Endothelial cell of umbilical vein (primary cell): ENCODE measurements at regions not wholly inside any gene's neighbourhood (a gene's known extent, or its start where the extent isn't known, plus 50 kb on each side); places are given as distances from the start of the nearest gene placed in this dataset.

Experiments used
- BruUV-seq: library from RNA; stranded (reverse); fragments of 400-500 nt; replicated peaks from 2 replicates; lab custom pipeline; 2021; lab: Mats Ljungman, UMichigan
- CTCF ChIA-PET: fragments of 300-600, 350-600 bp; sonication (Branson Sonifier 250); formaldehyde crosslinking; loops from one replicate; lab custom pipeline; 2021; ENCODE audit warnings: antibody characterized with exemption, inconsistent platforms; lab: Charles Lee
- POLR2A ChIA-PET: fragments of 300-600, 350-600 bp; sonication (Branson Sonifier 250); formaldehyde crosslinking; loops from one replicate; lab custom pipeline; 2021; ENCODE audit warnings: antibody characterized with exemption, inconsistent platforms; lab: Charles Lee
- DNase-seq: peaks from one replicate; pipeline ENCODE4 v3.0.0-alpha.2; 2011; ENCODE audit warnings: low read depth, low spot score
- FAIRE-seq: peaks from 2 replicates; lab custom pipeline; 2011; peaks lifted over from hg19 to GRCh38; lab: Jason Lieb, UNC
- H2AFZ ChIP-seq: 2 replicates; pipeline ENCODE4 v1.6.0; 2012; ENCODE audit warnings: low read depth, low read length, control low read depth, inconsistent platforms
- H3K27ac ChIP-seq: 2 replicates; pipeline ENCODE4 v1.5.1; 2011; ENCODE audit warnings: low read depth, mild to moderate bottlenecking, control low read depth, low read length, moderate library complexity; ENCODE audit not compliant: insufficient read depth
- H3K27me3 ChIP-seq, 2 experiments: 2 replicates each; pipeline versions ENCODE4 v1.6.0 to v1.6.1; 2011; ENCODE audit warnings: low read length in 2 of 2, mixed read lengths in 1 of 2; ENCODE audit not compliant: control insufficient read depth in 2 of 2, insufficient read depth in 2 of 2
- H3K36me3 ChIP-seq, 2 experiments: 2 replicates in 1 of 2; 3 replicates in 1 of 2; pipeline ENCODE4 v1.5.1; 2011; ENCODE audit warnings: low read length in 2 of 2, mild to moderate bottlenecking in 1 of 2, moderate library complexity in 1 of 2; ENCODE audit not compliant: control insufficient read depth in 2 of 2, insufficient read depth in 2 of 2; ENCODE audit errors: extremely low read depth in 1 of 2
- H3K4me1 ChIP-seq: 3 replicates; pipeline ENCODE4 v1.5.1; 2011; ENCODE audit warnings: mild to moderate bottlenecking, low read length; ENCODE audit not compliant: control insufficient read depth, insufficient read depth; ENCODE audit errors: extremely low read depth
- H3K4me2 ChIP-seq: 2 replicates; pipeline ENCODE4 v1.6.1; 2011; ENCODE audit warnings: low read length, control low read depth, mixed read lengths; ENCODE audit not compliant: insufficient read depth
- H3K4me3 ChIP-seq, 3 experiments: fragments of 200-600 bp in 1 of 3; sonication (generic), shearing (Covaris generic) in 1 of 3; replicated peaks in 1 of 3; 2 replicates each; pipeline ENCODE4 v1.5.1; 2011 to 2016; ENCODE audit warnings: control low read depth in 3 of 3, low read length in 3 of 3, mild to moderate bottlenecking in 2 of 3, inconsistent platforms in 1 of 3, low read depth in 1 of 3, moderate library complexity in 1 of 3; ENCODE audit not compliant: insufficient read depth in 1 of 3
- H3K79me2 ChIP-seq: 2 replicates; pipeline ENCODE4 v1.6.0; 2012; ENCODE audit warnings: low read length, inconsistent platforms; ENCODE audit not compliant: control insufficient read depth, insufficient read depth
- H3K9ac ChIP-seq: replicated peaks from 2 replicates; pipeline ENCODE3; 2011; ENCODE audit warnings: low read length, control low read depth; ENCODE audit not compliant: insufficient read depth; ENCODE audit errors: extremely low read depth
- H3K9me1 ChIP-seq: replicated peaks from 3 replicates; pipeline ENCODE4 v1.6.0; 2011; ENCODE audit warnings: mild to moderate bottlenecking, low read length; ENCODE audit not compliant: control insufficient read depth, insufficient read depth; ENCODE audit errors: extremely low read depth
- H3K9me3 ChIP-seq: replicated peaks from 2 replicates; pipeline ENCODE4 v1.5.1; 2012; ENCODE audit warnings: low read length, inconsistent platforms; ENCODE audit not compliant: control insufficient read depth, insufficient read depth
- H4K20me1 ChIP-seq: replicated peaks from 2 replicates; pipeline ENCODE3; 2011; ENCODE audit warnings: mild to moderate bottlenecking, low read length; ENCODE audit not compliant: control insufficient read depth, insufficient read depth; ENCODE audit errors: extremely low read depth
- EZH2 ChIP-seq: IDR thresholded peaks from 2 replicates; pipeline ENCODE4 v1.6.1; 2012; ENCODE audit warnings: borderline replicate concordance, low read depth, mild to moderate bottlenecking, moderate library complexity, low read length, inconsistent platforms; ENCODE audit not compliant: severe bottlenecking
- FOS ChIP-seq: IDR thresholded peaks from 2 replicates; pipeline ENCODE4 v1.6.1; 2011; ENCODE audit warnings: mild to moderate bottlenecking, low read length, moderate library complexity, borderline replicate concordance; ENCODE audit not compliant: insufficient read depth
- GATA2 ChIP-seq: IDR thresholded peaks from 2 replicates; pipeline ENCODE4 v1.7.0; 2011; ENCODE audit warnings: low read depth, mild to moderate bottlenecking, moderate library complexity, mixed read lengths, low read length; ENCODE audit not compliant: insufficient read length, insufficient read depth
- JUN ChIP-seq: IDR thresholded peaks from 2 replicates; pipeline ENCODE4 v1.6.1; 2011; ENCODE audit warnings: borderline replicate concordance, low read depth; ENCODE audit not compliant: insufficient read length, insufficient read depth
- POLR2A ChIP-seq: IDR thresholded peaks from 2 replicates; pipeline ENCODE4 v1.6.1; 2012; ENCODE audit warnings: low read depth, mild to moderate bottlenecking, control low read depth, low read length
- dilution Hi-C: fragments of 300-500 bp; cut with MboI; formaldehyde crosslinking; loops from one replicate; pipeline ENCODE4 v1.15.0; 2019; ENCODE audit warnings: low sequenced_read_pairs; ENCODE audit not compliant: extremely low pct_ligation_motif_present
- intact Hi-C: fragments of 100-400 bp; cut with micrococcal nuclease; formaldehyde crosslinking; loops from one replicate; pipeline ENCODE4 v1.10.0; 2022
- TF ChIP-seq, protein P1 (sequence below), 2 donors: IDR thresholded peaks; 1 replicate in 1 of 2; 2 replicates in 1 of 2; pipeline ENCODE4 v1.5.1; 2011; ENCODE audit warnings: low read length in 2 of 2, mild to moderate bottlenecking in 2 of 2, moderate library complexity in 2 of 2, control low read depth in 1 of 2, inconsistent platforms in 1 of 2, low read depth in 1 of 2; ENCODE audit not compliant: insufficient read depth in 1 of 2; ENCODE audit errors: extremely low read depth in 1 of 2
- TF ChIP-seq, protein P2 (sequence below): IDR thresholded peaks from 2 replicates; pipeline ENCODE4 v1.6.1; 2011; ENCODE audit not compliant: insufficient read depth, insufficient read length

DNA sequence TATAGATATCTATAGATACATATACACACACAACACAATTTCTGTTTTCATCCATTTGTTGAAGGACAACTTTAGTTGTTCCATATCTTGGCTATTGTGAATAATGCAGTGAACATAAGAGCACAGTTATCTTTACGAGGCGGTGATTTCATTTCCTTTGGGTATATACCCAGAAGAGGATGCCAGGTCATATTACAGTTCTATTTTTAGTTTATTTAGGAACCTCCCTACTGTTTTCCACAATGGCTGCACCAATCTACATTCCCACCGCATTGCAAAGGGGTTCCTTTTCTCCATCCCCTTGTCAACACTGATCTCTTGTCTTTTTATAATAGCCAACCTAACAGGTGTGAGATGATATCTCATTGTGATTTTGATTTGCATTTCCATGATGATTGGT lies 143.4 kb upstream of the ARHGAP5 start:
- Histone ChIP-seq H3K9me3 (no peaks in the 10 kb centered on the region), H2AFZ (peak overlapping the region; percentile 45), H4K20me1 (no peaks in the 10 kb centered on the region), H3K27ac (peak overlapping the region; percentile 69), H3K9me1 (no peaks in the 10 kb centered on the region), H3K27me3 (no peaks in the 10 kb centered on the region), H3K9ac (no peak overlapping the region), H3K4me3 (no peak overlapping the region), H3K4me1 (peaks cover 21% of the 10 kb centered on the region), H3K4me2 (peak overlapping the region; percentile 49), H3K36me3 (no peaks in the 10 kb centered on the region), H3K79me2 (no peaks in the 10 kb centered on the region)
- intact Hi-C loops: loop anchor here (1.0 kb wide), 3 partner anchors 7 to 627 kb away; no protein-coding TSS in a partner anchor
- FAIRE-seq (peak; percentile 68), DNase-seq (peak; percentile 76)
- dilution Hi-C loops: no loop called here
- ChIA-PET POLR2A (no interaction called here), CTCF (interaction anchor here (0.9 to 1.5 kb wide), 2 partner anchors 9 to 321 kb away, joined by 5 to 9 read pairs; no protein-coding TSS in a partner anchor)
- TF ChIP-seq FOS: peak; percentile 41
- TF ChIP-seq GATA2: peak; percentile 49
- no peak for TF ChIP-seq POLR2A
- TF ChIP-seq EZH2: no peak
- TF ChIP-seq JUN: peak; percentile 84
- no TSS peak for BruUV-seq

DNA sequence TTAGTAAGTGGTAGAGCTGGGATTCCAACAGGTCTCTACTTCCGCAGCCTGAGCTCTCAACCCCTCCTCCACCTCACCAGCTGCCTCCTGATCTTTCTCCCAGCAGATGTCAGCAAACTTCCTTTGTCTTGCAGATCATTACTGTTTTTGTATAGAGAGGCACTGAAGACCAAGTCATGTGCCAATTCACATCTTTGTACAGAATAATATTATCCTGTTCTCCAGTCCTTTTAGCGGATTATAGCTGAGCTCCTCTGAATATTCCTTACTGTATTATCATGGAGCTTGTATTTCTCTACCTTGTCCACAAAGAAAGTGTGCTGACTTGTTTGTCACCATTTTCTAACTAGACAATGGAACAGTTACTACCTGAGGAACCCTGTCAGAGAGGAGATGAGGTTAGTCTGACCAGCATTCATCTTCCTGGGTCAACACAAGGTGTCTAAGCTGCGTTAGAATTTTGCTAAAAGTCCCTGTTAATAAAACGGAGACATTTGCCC lies 142.3 kb upstream of the ARHGAP5 start:
- no peak overlapping the region for H3K4me2 ChIP-seq
- H3K9me3 ChIP-seq: no peaks in the 10 kb centered on the region
- ChIA-PET CTCF (interaction anchor here (0.7 to 1.5 kb wide), 9 partner anchors 8 to 625 kb away, joined by 3 to 9 read pairs (median 4); no protein-coding TSS in a partner anchor), POLR2A (no interaction called here)
- no peaks in the 10 kb centered on the region for H3K27me3 ChIP-seq
- H3K36me3 ChIP-seq: no peaks in the 10 kb centered on the region
- intact Hi-C loops: loop anchor here (1.0 kb wide), 3 partner anchors 9 to 625 kb away; no protein-coding TSS in a partner anchor
- FAIRE-seq: no peak
- dilution Hi-C loops: no loop called here
- H3K27ac ChIP-seq: peak overlapping the region; percentile 18
- no peaks in the 10 kb centered on the region for H4K20me1 ChIP-seq
- H3K4me1 ChIP-seq: peaks cover 21% of the 10 kb centered on the region
- TF ChIP-seq, protein P1, sequence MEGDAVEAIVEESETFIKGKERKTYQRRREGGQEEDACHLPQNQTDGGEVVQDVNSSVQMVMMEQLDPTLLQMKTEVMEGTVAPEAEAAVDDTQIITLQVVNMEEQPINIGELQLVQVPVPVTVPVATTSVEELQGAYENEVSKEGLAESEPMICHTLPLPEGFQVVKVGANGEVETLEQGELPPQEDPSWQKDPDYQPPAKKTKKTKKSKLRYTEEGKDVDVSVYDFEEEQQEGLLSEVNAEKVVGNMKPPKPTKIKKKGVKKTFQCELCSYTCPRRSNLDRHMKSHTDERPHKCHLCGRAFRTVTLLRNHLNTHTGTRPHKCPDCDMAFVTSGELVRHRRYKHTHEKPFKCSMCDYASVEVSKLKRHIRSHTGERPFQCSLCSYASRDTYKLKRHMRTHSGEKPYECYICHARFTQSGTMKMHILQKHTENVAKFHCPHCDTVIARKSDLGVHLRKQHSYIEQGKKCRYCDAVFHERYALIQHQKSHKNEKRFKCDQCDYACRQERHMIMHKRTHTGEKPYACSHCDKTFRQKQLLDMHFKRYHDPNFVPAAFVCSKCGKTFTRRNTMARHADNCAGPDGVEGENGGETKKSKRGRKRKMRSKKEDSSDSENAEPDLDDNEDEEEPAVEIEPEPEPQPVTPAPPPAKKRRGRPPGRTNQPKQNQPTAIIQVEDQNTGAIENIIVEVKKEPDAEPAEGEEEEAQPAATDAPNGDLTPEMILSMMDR (IDR thresholded peaks at IDR 0.05; ENCODE audit: extremely low read depth in 1 of 2, insufficient read depth in 1 of 2, low read depth in 1 of 2, low read length in 2 of 2): peak in 1 of 2 donors; percentile 11
- TF ChIP-seq, protein P2, sequence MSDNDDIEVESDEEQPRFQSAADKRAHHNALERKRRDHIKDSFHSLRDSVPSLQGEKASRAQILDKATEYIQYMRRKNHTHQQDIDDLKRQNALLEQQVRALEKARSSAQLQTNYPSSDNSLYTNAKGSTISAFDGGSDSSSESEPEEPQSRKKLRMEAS: no peak
- TF ChIP-seq POLR2A: no peak
- H2AFZ ChIP-seq: no peak overlapping the region
- H3K9ac ChIP-seq: no peak overlapping the region
- peak; percentile 53 for DNase-seq
- no peaks in the 10 kb centered on the region for H3K79me2 ChIP-seq
- H3K4me3 ChIP-seq: no peak overlapping the region
- BruUV-seq: no TSS peak
- no peaks in the 10 kb centered on the region for H3K9me1 ChIP-seq
